Mesenchymal stem cell (in vitro differentiated cells and primary cell): ENCODE measurements at regions not wholly inside any gene's neighbourhood (a gene's known extent, or its start where the extent isn't known, plus 50 kb on each side); places are given as distances from the start of the nearest gene placed in this dataset.

Experiments
- DNase-seq: peaks from one replicate; pipeline ENCODE4 v3.0.0-alpha.2; 2013
- H2AFZ ChIP-seq: one replicate; pipeline ENCODE4 v1.6.1; 2013; ENCODE audit warnings: low read depth, mild to moderate bottlenecking, control low read depth, inconsistent platforms, low read length, moderate library complexity
- H2AK5ac ChIP-seq: 2 replicates; pipeline ENCODE4 v1.6.1; 2013; ENCODE audit warnings: low read length, moderate library complexity, mild to moderate bottlenecking, inconsistent platforms; ENCODE audit not compliant: severe bottlenecking
- H2BK120ac ChIP-seq: one replicate; pipeline ENCODE4 v1.6.1; 2013; ENCODE audit warnings: low read depth, mild to moderate bottlenecking, inconsistent platforms, low read length, moderate library complexity
- H2BK12ac ChIP-seq, 2 experiments: one replicate each; pipeline ENCODE4 v1.6.1; 2013; ENCODE audit warnings: inconsistent platforms in 2 of 2, low read length in 2 of 2, mild to moderate bottlenecking in 2 of 2, moderate library complexity in 2 of 2, control low read depth in 1 of 2
- H2BK15ac ChIP-seq: one replicate; pipeline ENCODE4 v1.6.1; 2013; ENCODE audit warnings: mild to moderate bottlenecking, low read depth, inconsistent platforms; ENCODE audit not compliant: poor library complexity, severe bottlenecking
- H2BK5ac ChIP-seq: 2 replicates; pipeline ENCODE4 v1.6.1; 2013; ENCODE audit warnings: low read depth, mild to moderate bottlenecking, low read length, control low read depth, inconsistent platforms; ENCODE audit not compliant: poor library complexity, severe bottlenecking
- H3K14ac ChIP-seq, 2 experiments: one replicate each; pipeline ENCODE4 v1.6.1; 2013; ENCODE audit warnings: inconsistent platforms in 2 of 2, low read length in 2 of 2, control low read depth in 1 of 2, mild to moderate bottlenecking in 1 of 2, moderate library complexity in 1 of 2
- H3K18ac ChIP-seq, 2 experiments: one replicate each; pipeline ENCODE4 v1.6.1; 2013; ENCODE audit warnings: inconsistent platforms in 2 of 2, low read length in 2 of 2, control low read depth in 1 of 2, low read depth in 1 of 2, mild to moderate bottlenecking in 1 of 2
- H3K23ac ChIP-seq, 2 experiments: one replicate each; pipeline ENCODE4 v1.6.1; 2013; ENCODE audit warnings: inconsistent platforms in 2 of 2, low read length in 2 of 2, mild to moderate bottlenecking in 2 of 2, moderate library complexity in 2 of 2, control low read depth in 1 of 2
- H3K27ac ChIP-seq: 2 replicates; pipeline ENCODE4 v1.5.1; 2013; ENCODE audit warnings: mild to moderate bottlenecking, moderate library complexity, low read length, control low read depth, inconsistent platforms; ENCODE audit not compliant: poor library complexity, severe bottlenecking
- H3K27me3 ChIP-seq, 2 experiments: 2 replicates each; pipeline versions ENCODE4 v1.6.1 to v1.7.0; 2013; ENCODE audit warnings: low read length in 2 of 2, mild to moderate bottlenecking in 2 of 2, moderate library complexity in 2 of 2, control low read depth in 1 of 2, inconsistent platforms in 1 of 2; ENCODE audit not compliant: control insufficient read depth in 1 of 2, insufficient read depth in 1 of 2
- H3K36me3 ChIP-seq, 2 experiments: 2 replicates each; pipeline versions ENCODE4 v1.6.1 to v1.7.0; 2013; ENCODE audit warnings: low read length in 2 of 2, control low read depth in 1 of 2, inconsistent platforms in 1 of 2, low read depth in 1 of 2, mild to moderate bottlenecking in 1 of 2; ENCODE audit not compliant: insufficient read depth in 2 of 2, control insufficient read depth in 1 of 2
- H3K4ac ChIP-seq, 2 experiments: one replicate each; pipeline ENCODE4 v1.6.1; 2013; ENCODE audit warnings: inconsistent platforms in 2 of 2, low read length in 2 of 2, mild to moderate bottlenecking in 2 of 2, moderate library complexity in 2 of 2, control low read depth in 1 of 2, low read depth in 1 of 2
- H3K4me1 ChIP-seq: 2 replicates; pipeline ENCODE4 v1.6.1; 2013; ENCODE audit warnings: low read depth, low read length, control low read depth; ENCODE audit not compliant: control insufficient read depth, insufficient read depth
- H3K4me2 ChIP-seq: 2 replicates; pipeline ENCODE4 v1.6.1; 2013; ENCODE audit warnings: low read length, mild to moderate bottlenecking, inconsistent platforms; ENCODE audit not compliant: poor library complexity, severe bottlenecking
- H3K4me3 ChIP-seq, 2 experiments: 2 replicates each; pipeline versions ENCODE4 v1.5.1 to v1.7.0; 2013; ENCODE audit warnings: low read length in 2 of 2, mild to moderate bottlenecking in 2 of 2, control low read depth in 1 of 2, low read depth in 1 of 2; ENCODE audit not compliant: insufficient read depth in 1 of 2
- H3K79me1 ChIP-seq: replicated peaks from 2 replicates; pipeline ENCODE4 v1.6.1; 2013; ENCODE audit warnings: mild to moderate bottlenecking, control low read depth, low read length, inconsistent platforms; ENCODE audit not compliant: poor library complexity, severe bottlenecking
- H3K9ac ChIP-seq: 2 replicates; pipeline ENCODE4 v1.7.0; 2013; ENCODE audit warnings: mild to moderate bottlenecking, low read length, moderate library complexity
- H3K9me3 ChIP-seq: 2 replicates; pipeline ENCODE4 v1.7.0; 2013; ENCODE audit warnings: mild to moderate bottlenecking, low read length; ENCODE audit not compliant: control insufficient read depth
- H4K8ac ChIP-seq: one replicate; pipeline ENCODE4 v1.6.1; 2013; ENCODE audit warnings: inconsistent platforms, mild to moderate bottlenecking, low read length, moderate library complexity
- H4K91ac ChIP-seq: one replicate; pipeline ENCODE4 v1.6.1; 2013; ENCODE audit warnings: mild to moderate bottlenecking, low read length, inconsistent platforms
- WGBS: methylation state at CpG from one replicate; pipeline ENCODE4 v1.1.7; 2013; ENCODE audit warnings: mixed read lengths; 5-methylcytosine and 5-hydroxymethylcytosine counted together

DNA sequence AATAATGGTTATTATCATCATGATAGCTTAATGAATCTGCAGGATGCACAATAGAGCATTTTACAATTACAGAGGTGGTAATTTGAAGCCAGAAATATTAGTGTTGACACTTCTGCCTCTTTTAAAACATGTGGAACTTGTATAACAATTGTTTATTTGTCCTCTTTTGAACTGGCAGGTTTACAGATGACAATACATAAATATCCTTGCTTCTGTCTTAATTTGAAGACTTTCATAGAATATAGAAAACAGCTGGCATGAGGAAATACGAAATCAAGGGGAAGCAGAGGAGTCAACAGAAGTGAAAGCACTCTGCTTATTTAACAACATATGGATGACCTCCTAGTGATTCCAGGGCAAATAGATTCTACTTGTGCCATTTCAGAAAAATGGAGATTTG, 270.5 kb upstream of the SGO1 start:
- H2AFZ ChIP-seq, result no peak overlapping the region
- no peak overlapping the region for H3K14ac ChIP-seq
- no peak overlapping the region for H4K8ac ChIP-seq
- no peak overlapping the region for H2AK5ac ChIP-seq
- H3K27me3 ChIP-seq, result no peaks in the 10 kb centered on the region
- no peak overlapping the region for H4K91ac ChIP-seq
- no peak overlapping the region for H3K4me2 ChIP-seq
- no peak overlapping the region for H2BK120ac ChIP-seq
- peaks cover 18% of the 10 kb centered on the region for H3K9me3 ChIP-seq
- no peak overlapping the region for H3K23ac ChIP-seq
- no peak overlapping the region for H3K4ac ChIP-seq
- no peaks in the 10 kb centered on the region for H3K79me1 ChIP-seq
- 29% methylated on average over 1 of the region's 1 CpG for WGBS
- no peaks in the 10 kb centered on the region for H3K36me3 ChIP-seq
- no peak overlapping the region for H3K18ac ChIP-seq
- no peak overlapping the region for H3K9ac ChIP-seq
- no peak overlapping the region for H3K4me3 ChIP-seq
- H2BK15ac ChIP-seq, result no peak overlapping the region
- no peak for DNase-seq
- no peak overlapping the region for H2BK5ac ChIP-seq
- H3K27ac ChIP-seq, result no peak overlapping the region
- H3K4me1 ChIP-seq, result no peaks in the 10 kb centered on the region
- H2BK12ac ChIP-seq, result no peak overlapping the region

GRCh38 chr3:20451170-20451569, 265.2 kb upstream of the SGO1 start:
- H3K23ac ChIP-seq, result no peak overlapping the region
- no peak overlapping the region for H3K27ac ChIP-seq
- H2BK5ac ChIP-seq, result no peak overlapping the region
- no peak overlapping the region for H2BK120ac ChIP-seq
- no peak overlapping the region for H3K9ac ChIP-seq
- H3K36me3 ChIP-seq, result no peaks in the 10 kb centered on the region
- no peak overlapping the region for H2BK12ac ChIP-seq
- no peak overlapping the region for H3K4ac ChIP-seq
- H4K8ac ChIP-seq, result no peak overlapping the region
- no peak overlapping the region for H3K4me2 ChIP-seq
- H2AFZ ChIP-seq, result no peak overlapping the region
- no peak overlapping the region for H3K18ac ChIP-seq
- H3K4me1 ChIP-seq, result no peaks in the 10 kb centered on the region
- H2AK5ac ChIP-seq, result no peak overlapping the region
- H3K9me3 ChIP-seq, result peaks cover 11% of the 10 kb centered on the region
- no peak overlapping the region for H3K4me3 ChIP-seq
- H3K14ac ChIP-seq, result no peak overlapping the region
- no peak overlapping the region for H4K91ac ChIP-seq
- H3K79me1 ChIP-seq, result no peaks in the 10 kb centered on the region
- no peak for DNase-seq
- H2BK15ac ChIP-seq, result no peak overlapping the region
- 25% methylated on average over 1 of the region's 1 CpG for WGBS
- H3K27me3 ChIP-seq, result no peaks in the 10 kb centered on the region

GRCh38 chr3:20450611-20451010, 264.6 kb upstream of the SGO1 start:
- Histone ChIP-seq H3K4me1 (no peaks in the 10 kb centered on the region), H3K9ac (no peak overlapping the region), H2BK12ac (no peak overlapping the region), H3K9me3 (peaks cover 11% of the 10 kb centered on the region), H3K4me2 (no peak overlapping the region), H3K36me3 (no peaks in the 10 kb centered on the region), H4K8ac (no peak overlapping the region), H2BK15ac (no peak overlapping the region), H4K91ac (no peak overlapping the region), H3K14ac (no peak overlapping the region), H3K23ac (no peak overlapping the region), H3K4me3 (no peak overlapping the region), H2BK120ac (no peak overlapping the region), H3K4ac (no peak overlapping the region), H3K27me3 (no peaks in the 10 kb centered on the region), H2AK5ac (no peak overlapping the region), H3K27ac (no peak overlapping the region), H2BK5ac (no peak overlapping the region), H3K18ac (no peak overlapping the region), H2AFZ (no peak overlapping the region), H3K79me1 (no peaks in the 10 kb centered on the region)
- WGBS, result 70% methylated on average over 1 of the region's 1 CpG
- no peak for DNase-seq

DNA sequence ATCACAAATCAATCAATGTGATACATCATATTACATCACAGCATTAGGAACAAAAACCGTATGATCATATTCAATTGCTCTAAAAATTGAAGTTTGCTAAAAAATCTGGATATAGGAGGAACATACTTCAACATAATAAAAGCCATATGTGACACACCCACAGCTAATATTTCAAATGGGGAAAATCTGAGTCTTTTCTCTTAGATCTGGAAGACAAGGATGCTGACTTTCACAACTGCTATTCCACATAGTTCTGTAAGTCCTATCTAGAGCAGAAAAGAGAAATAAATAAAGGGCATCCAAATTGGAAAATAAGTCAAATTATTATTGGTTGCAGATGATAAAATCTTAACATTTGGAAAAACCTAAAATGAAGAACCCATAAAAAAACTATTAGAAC, 256.8 kb upstream of the SGO1 start:
- Histone ChIP-seq H2BK120ac (no peak overlapping the region), H2AK5ac (no peak overlapping the region), H4K91ac (no peak overlapping the region), H2BK5ac (no peak overlapping the region), H3K14ac (no peak overlapping the region), H3K9me3 (peaks cover 2% of the 10 kb centered on the region), H3K79me1 (no peaks in the 10 kb centered on the region), H3K23ac (no peak overlapping the region), H3K27me3 (no peaks in the 10 kb centered on the region), H3K4me3 (no peak overlapping the region), H2AFZ (no peak overlapping the region), H3K4me2 (no peak overlapping the region), H3K9ac (no peak overlapping the region), H4K8ac (no peak overlapping the region), H3K27ac (no peak overlapping the region), H2BK12ac (no peak overlapping the region), H3K4me1 (no peaks in the 10 kb centered on the region), H2BK15ac (no peak overlapping the region), H3K18ac (no peak overlapping the region), H3K4ac (no peak overlapping the region), H3K36me3 (no peaks in the 10 kb centered on the region)
- no peak for DNase-seq
- no CpG with 5 or more reads among the region's 1 CpG for WGBS
